ENCODE measurements at regions not wholly inside any gene's neighbourhood (a gene's known extent, or its start where the extent isn't known, plus 50 kb on each side); places are given as distances from the start of the nearest gene placed in this dataset.
A peak's percentile ranks its signal among the peaks of the same experiment; 100 is the strongest.

GRCh38 chr12:89836026-89836425 lies 127.4 kb upstream of the ATP2B1 start:
- H3K4me3 ChIP-seq (ENCODE audit: low read length): no peak overlapping the region
- DNase-seq (ENCODE audit: low read depth): peak; percentile 10
- no peak for TF ChIP-seq CTCF (IDR thresholded peaks at IDR 0.05; ENCODE audit: insufficient read depth, low read depth, low read length, missing control alignments)

- DNase-seq (ENCODE audit: low read depth): no peak
Observed at GRCh38 chr12:89834676-89835075, 126.0 kb upstream of the ATP2B1 start.

GRCh38 chr12:89833337-89834252 lies 125.0 kb upstream of the ATP2B1 start:
- DNase-seq (ENCODE audit: low read depth): peak; percentile 78
- TF ChIP-seq CTCF (IDR thresholded peaks at IDR 0.05; ENCODE audit: insufficient read depth, low read depth, low read length, missing control alignments): no peak
- H3K4me3 ChIP-seq (ENCODE audit: low read length): no peak overlapping the region

More at GRCh38 chr12:89834676-89835075, 126.0 kb upstream of the ATP2B1 start:
- H3K4me3 ChIP-seq (ENCODE audit: low read length): no peak overlapping the region
- TF ChIP-seq CTCF (IDR thresholded peaks at IDR 0.05; ENCODE audit: insufficient read depth, low read depth, low read length, missing control alignments): no peak

- DNase-seq (ENCODE audit: low read depth): no peak
- TF ChIP-seq CTCF (IDR thresholded peaks at IDR 0.05; ENCODE audit: insufficient read depth, low read depth, low read length, missing control alignments): no peak
- no peak overlapping the region for H3K4me3 ChIP-seq (ENCODE audit: low read length)
Observed at GRCh38 chr12:89832336-89832735, 123.7 kb upstream of the ATP2B1 start.

GRCh38 chr12:89831310-89832095 lies 122.9 kb upstream of the ATP2B1 start:
- no peak for DNase-seq (ENCODE audit: low read depth)
- no peak overlapping the region for H3K4me3 ChIP-seq (ENCODE audit: low read length)
- no peak for TF ChIP-seq CTCF (IDR thresholded peaks at IDR 0.05; ENCODE audit: insufficient read depth, low read depth, low read length, missing control alignments)

- TF ChIP-seq CTCF (IDR thresholded peaks at IDR 0.05; ENCODE audit: insufficient read depth, low read depth, low read length, missing control alignments): no peak
- H3K4me3 ChIP-seq (ENCODE audit: low read length): no peak overlapping the region
- no peak for DNase-seq (ENCODE audit: low read depth)
Observed at GRCh38 chr12:89829434-89829975, 120.9 kb upstream of the ATP2B1 start.
